Fibroblast of lung (primary cell): ENCODE measurements at regions not wholly inside any gene's neighbourhood (a gene's known extent, or its start where the extent isn't known, plus 50 kb on each side); places are given as distances from the start of the nearest gene placed in this dataset.

Source experiments
- DNase-seq, 2 donors: peaks; one replicate each; pipeline versions ENCODE4 v3.0.0 to v3.0.0-alpha.2; 2010; ENCODE audit warnings: low read depth in 2 of 2
- H2AFZ ChIP-seq: 2 replicates; pipeline ENCODE4 v1.5.1; 2012; ENCODE audit warnings: low read length, control low read depth, inconsistent platforms
- H3K27ac ChIP-seq: 2 replicates; pipeline ENCODE4 v1.5.1; 2011; ENCODE audit warnings: low read length, control low read depth; ENCODE audit not compliant: insufficient read depth
- H3K27me3 ChIP-seq: 2 replicates; pipeline ENCODE4 v1.5.1; 2011; ENCODE audit warnings: mild to moderate bottlenecking, low read length; ENCODE audit not compliant: control insufficient read depth, insufficient read depth
- H3K36me3 ChIP-seq: 2 replicates; pipeline ENCODE4 v1.5.1; 2011; ENCODE audit warnings: low read length; ENCODE audit not compliant: control insufficient read depth, insufficient read depth
- H3K4me1 ChIP-seq: 2 replicates; pipeline ENCODE4 v1.5.1; 2011; ENCODE audit warnings: low read length; ENCODE audit not compliant: control insufficient read depth, insufficient read depth; ENCODE audit errors: extremely low read depth
- H3K4me2 ChIP-seq: 2 replicates; pipeline ENCODE4 v1.5.1; 2011; ENCODE audit warnings: low read length, control low read depth; ENCODE audit not compliant: insufficient read depth; ENCODE audit errors: extremely low read depth
- H3K4me3 ChIP-seq, 4 experiments: fragments of 200-600 bp in 1 of 4; sonication (generic) in 1 of 4; replicated peaks in 1 of 4; 2 replicates each; pipeline ENCODE4 v1.5.1; 2011 to 2016; ENCODE audit warnings: low read length in 4 of 4, low read depth in 3 of 4, mild to moderate bottlenecking in 3 of 4, control low read depth in 2 of 4, inconsistent platforms in 1 of 4, mixed read lengths in 1 of 4; ENCODE audit not compliant: insufficient read depth in 1 of 4; ENCODE audit errors: control extremely low read depth in 1 of 4
- H3K79me2 ChIP-seq: 2 replicates; pipeline ENCODE4 v1.5.1; 2012; ENCODE audit warnings: mild to moderate bottlenecking, low read length, inconsistent platforms; ENCODE audit not compliant: control insufficient read depth, insufficient read depth
- H3K9ac ChIP-seq: 2 replicates; pipeline ENCODE4 v1.5.1; 2011; ENCODE audit warnings: mild to moderate bottlenecking, low read length, control low read depth; ENCODE audit not compliant: insufficient read depth
- H3K9me3 ChIP-seq: 2 replicates; pipeline ENCODE4 v1.5.1; 2012; ENCODE audit warnings: low read depth, low read length; ENCODE audit not compliant: control insufficient read depth, insufficient read depth
- H4K20me1 ChIP-seq: 2 replicates; pipeline ENCODE4 v1.5.1; 2011; ENCODE audit warnings: low read length; ENCODE audit not compliant: control insufficient read depth, insufficient read depth; ENCODE audit errors: extremely low read depth
- EZH2 ChIP-seq: IDR thresholded peaks from 2 replicates; pipeline ENCODE4 v1.5.1; 2012; ENCODE audit warnings: low read length, control low read depth, mild to moderate bottlenecking; ENCODE audit errors: missing control alignments
- TF ChIP-seq, protein P1 (sequence below), 2 donors: IDR thresholded peaks in 1 of 2; conservative IDR thresholded peaks in 1 of 2; 1 replicate in 1 of 2; 2 replicates in 1 of 2; pipeline ENCODE4 v1.5.1; 2011 to 2012; ENCODE audit warnings: low read length in 2 of 2, control low read depth in 1 of 2, inconsistent platforms in 1 of 2, low read depth in 1 of 2, mild to moderate bottlenecking in 1 of 2

- H3K9ac ChIP-seq = no peak overlapping the region
Observed at GRCh38 chr11:105490333-105490732, 119.5 kb upstream of the GRIA4 start.

GRCh38 chr11:105489446-105489845 is 120.4 kb upstream of the GRIA4 start:
- H3K36me3 ChIP-seq = no peaks in the 10 kb centered on the region
- DNase-seq = peak; percentile 10 to 50
- peak overlapping the region; percentile 60 for H3K4me2 ChIP-seq
- no peaks in the 10 kb centered on the region for H3K4me1 ChIP-seq
- no peaks in the 10 kb centered on the region for H3K79me2 ChIP-seq
- H3K27ac ChIP-seq = no peak overlapping the region
- peak overlapping the region; percentile 50 for H2AFZ ChIP-seq
- H3K9ac ChIP-seq = no peak overlapping the region
- H4K20me1 ChIP-seq = no peaks in the 10 kb centered on the region
- TF ChIP-seq EZH2 = no peak
- TF ChIP-seq, protein P1, sequence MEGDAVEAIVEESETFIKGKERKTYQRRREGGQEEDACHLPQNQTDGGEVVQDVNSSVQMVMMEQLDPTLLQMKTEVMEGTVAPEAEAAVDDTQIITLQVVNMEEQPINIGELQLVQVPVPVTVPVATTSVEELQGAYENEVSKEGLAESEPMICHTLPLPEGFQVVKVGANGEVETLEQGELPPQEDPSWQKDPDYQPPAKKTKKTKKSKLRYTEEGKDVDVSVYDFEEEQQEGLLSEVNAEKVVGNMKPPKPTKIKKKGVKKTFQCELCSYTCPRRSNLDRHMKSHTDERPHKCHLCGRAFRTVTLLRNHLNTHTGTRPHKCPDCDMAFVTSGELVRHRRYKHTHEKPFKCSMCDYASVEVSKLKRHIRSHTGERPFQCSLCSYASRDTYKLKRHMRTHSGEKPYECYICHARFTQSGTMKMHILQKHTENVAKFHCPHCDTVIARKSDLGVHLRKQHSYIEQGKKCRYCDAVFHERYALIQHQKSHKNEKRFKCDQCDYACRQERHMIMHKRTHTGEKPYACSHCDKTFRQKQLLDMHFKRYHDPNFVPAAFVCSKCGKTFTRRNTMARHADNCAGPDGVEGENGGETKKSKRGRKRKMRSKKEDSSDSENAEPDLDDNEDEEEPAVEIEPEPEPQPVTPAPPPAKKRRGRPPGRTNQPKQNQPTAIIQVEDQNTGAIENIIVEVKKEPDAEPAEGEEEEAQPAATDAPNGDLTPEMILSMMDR (conservative IDR thresholded peaks at IDR 0.05 in 1 of 2, IDR thresholded peaks at IDR 0.05 in 1 of 2; ENCODE audit: low read depth in 1 of 2, low read length in 2 of 2) = no peak
- H3K9me3 ChIP-seq = no peaks in the 10 kb centered on the region
- peak overlapping the region in 1 of 4 experiments; percentile 27 for H3K4me3 ChIP-seq
- no peaks in the 10 kb centered on the region for H3K27me3 ChIP-seq

More at GRCh38 chr11:105490333-105490732, 119.5 kb upstream of the GRIA4 start:
- Histone ChIP-seq H3K27me3 (no peaks in the 10 kb centered on the region), H3K79me2 (no peaks in the 10 kb centered on the region), H3K36me3 (no peaks in the 10 kb centered on the region), H3K27ac (no peak overlapping the region), H4K20me1 (no peaks in the 10 kb centered on the region), H3K4me3 (no peak overlapping the region), H3K4me2 (no peak overlapping the region), H3K4me1 (no peaks in the 10 kb centered on the region), H2AFZ (no peak overlapping the region), H3K9me3 (no peaks in the 10 kb centered on the region)
- TF ChIP-seq, protein P1 (conservative IDR thresholded peaks at IDR 0.05 in 1 of 2, IDR thresholded peaks at IDR 0.05 in 1 of 2; ENCODE audit: low read depth in 1 of 2, low read length in 2 of 2) = no peak
- TF ChIP-seq EZH2 = no peak
- DNase-seq = no peak

- H3K4me1 ChIP-seq = no peaks in the 10 kb centered on the region
- H3K9me3 ChIP-seq = no peaks in the 10 kb centered on the region
- TF ChIP-seq EZH2 = no peak
- TF ChIP-seq, protein P1 (conservative IDR thresholded peaks at IDR 0.05 in 1 of 2, IDR thresholded peaks at IDR 0.05 in 1 of 2; ENCODE audit: low read depth in 1 of 2, low read length in 2 of 2) = no peak
Observed at GRCh38 chr11:105486929-105487328, 122.9 kb upstream of the GRIA4 start.

More at GRCh38 chr11:105486929-105487328, 122.9 kb upstream of the GRIA4 start:
- H3K4me3 ChIP-seq = no peak overlapping the region
- H3K4me2 ChIP-seq = no peak overlapping the region
- no peaks in the 10 kb centered on the region for H3K36me3 ChIP-seq
- H3K79me2 ChIP-seq = no peaks in the 10 kb centered on the region
- no peaks in the 10 kb centered on the region for H3K27me3 ChIP-seq
- no peak overlapping the region for H3K27ac ChIP-seq
- no peak for DNase-seq
- H4K20me1 ChIP-seq = no peaks in the 10 kb centered on the region
- H3K9ac ChIP-seq = no peak overlapping the region
- H2AFZ ChIP-seq = no peak overlapping the region
